ENCODE measurements at regions not wholly inside any gene's neighbourhood (a gene's known extent, or its start where the extent isn't known, plus 50 kb on each side); places are given as distances from the start of the nearest gene placed in this dataset.

DNA sequence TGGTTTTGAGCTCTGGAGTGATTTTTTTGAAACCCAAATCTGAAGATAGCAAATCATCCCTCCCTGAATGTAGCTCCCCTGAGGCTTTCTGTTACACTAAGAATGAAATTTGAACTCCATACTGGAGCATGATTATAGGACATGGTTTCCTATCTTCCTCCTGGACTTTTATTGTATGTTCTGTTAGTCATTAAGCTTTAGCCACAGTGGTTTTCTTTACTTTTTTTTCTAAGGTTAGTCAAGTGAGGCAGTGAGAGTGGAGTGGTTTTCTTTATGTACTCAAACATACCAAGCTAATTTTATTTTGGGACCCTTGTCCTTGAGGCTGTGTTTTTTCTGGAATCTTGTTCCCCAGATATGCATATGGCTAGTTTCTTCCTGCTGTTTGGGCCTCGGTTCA lies 55.2 kb upstream of the FRMD4B start:
- DNase-seq (no peak), ATAC-seq (no peak)
- Histone ChIP-seq H3K27ac (no peak overlapping the region), H3K4me3 (no peak overlapping the region), H3K27me3 (no peaks in the 10 kb centered on the region), H3K4me1 (no peaks in the 10 kb centered on the region), H3K9me3 (no peaks in the 10 kb centered on the region), H3K36me3 (no peaks in the 10 kb centered on the region)
- TF ChIP-seq, protein P1, sequence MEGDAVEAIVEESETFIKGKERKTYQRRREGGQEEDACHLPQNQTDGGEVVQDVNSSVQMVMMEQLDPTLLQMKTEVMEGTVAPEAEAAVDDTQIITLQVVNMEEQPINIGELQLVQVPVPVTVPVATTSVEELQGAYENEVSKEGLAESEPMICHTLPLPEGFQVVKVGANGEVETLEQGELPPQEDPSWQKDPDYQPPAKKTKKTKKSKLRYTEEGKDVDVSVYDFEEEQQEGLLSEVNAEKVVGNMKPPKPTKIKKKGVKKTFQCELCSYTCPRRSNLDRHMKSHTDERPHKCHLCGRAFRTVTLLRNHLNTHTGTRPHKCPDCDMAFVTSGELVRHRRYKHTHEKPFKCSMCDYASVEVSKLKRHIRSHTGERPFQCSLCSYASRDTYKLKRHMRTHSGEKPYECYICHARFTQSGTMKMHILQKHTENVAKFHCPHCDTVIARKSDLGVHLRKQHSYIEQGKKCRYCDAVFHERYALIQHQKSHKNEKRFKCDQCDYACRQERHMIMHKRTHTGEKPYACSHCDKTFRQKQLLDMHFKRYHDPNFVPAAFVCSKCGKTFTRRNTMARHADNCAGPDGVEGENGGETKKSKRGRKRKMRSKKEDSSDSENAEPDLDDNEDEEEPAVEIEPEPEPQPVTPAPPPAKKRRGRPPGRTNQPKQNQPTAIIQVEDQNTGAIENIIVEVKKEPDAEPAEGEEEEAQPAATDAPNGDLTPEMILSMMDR (IDR thresholded peaks at IDR 0.05) = no peak
- intact Hi-C loops (cut with DNase I) = no loop called here

DNA sequence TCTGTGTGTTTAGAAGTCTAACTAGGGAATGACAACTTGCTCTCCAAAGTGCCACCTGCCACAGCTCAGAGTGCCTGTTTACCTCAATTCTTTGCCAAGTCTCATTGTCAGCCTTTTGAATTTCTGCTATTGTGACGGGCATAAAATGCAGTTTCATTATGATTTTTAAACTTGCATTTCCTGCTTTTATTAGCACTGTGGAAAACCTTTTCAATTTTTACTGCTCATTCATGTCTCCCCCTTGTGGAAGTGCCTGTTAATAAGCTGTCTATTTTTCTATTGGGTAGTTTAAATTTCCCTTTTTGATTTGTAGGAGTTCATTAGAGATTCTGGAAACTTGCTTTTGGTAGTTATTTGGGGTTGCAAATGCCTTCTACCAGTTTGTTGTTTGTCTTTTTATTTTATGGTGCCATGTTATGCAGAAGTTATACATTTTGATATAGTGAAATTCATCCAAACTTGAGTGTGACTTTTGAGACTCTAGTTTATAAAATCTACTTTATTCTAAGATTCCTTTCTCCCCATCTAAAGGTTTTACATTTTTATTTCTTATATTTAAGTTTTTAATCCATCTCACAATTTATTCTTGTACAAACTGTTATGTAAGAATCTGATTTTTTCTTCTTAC lies 53.9 kb upstream of the FRMD4B start:
- no peaks in the 10 kb centered on the region for H3K36me3 ChIP-seq
- H3K27ac ChIP-seq = no peak overlapping the region
- DNase-seq = no peak
- intact Hi-C loops (cut with DNase I) = no loop called here
- no peaks in the 10 kb centered on the region for H3K9me3 ChIP-seq
- ATAC-seq = peak; percentile 71
- TF ChIP-seq, protein P1 (IDR thresholded peaks at IDR 0.05) = peak; percentile 70
- H3K4me1 ChIP-seq = no peaks in the 10 kb centered on the region
- H3K4me3 ChIP-seq = peak overlapping the region; percentile 4
- H3K27me3 ChIP-seq = no peaks in the 10 kb centered on the region

DNA sequence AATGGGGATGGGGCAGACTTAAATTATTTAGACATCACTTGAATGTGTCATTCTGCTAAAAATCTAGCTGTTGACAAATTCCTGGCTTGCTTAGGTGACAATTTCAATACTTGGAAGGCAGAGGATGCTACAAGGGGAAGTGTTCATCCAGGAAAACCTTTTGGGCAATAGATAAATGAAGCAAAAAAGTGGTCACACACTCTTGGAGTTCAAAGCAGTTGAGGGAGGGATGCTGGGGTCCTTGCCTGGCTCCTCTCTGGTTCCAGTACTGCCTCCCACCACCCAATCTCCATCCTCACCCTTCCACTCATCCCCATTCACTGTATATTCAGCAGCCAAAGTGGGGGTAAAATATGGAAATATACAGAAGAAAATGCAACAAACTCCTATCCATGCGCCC lies 52.6 kb upstream of the FRMD4B start:
- H3K9me3 ChIP-seq = no peaks in the 10 kb centered on the region
- H3K4me3 ChIP-seq = no peak overlapping the region
- no peaks in the 10 kb centered on the region for H3K36me3 ChIP-seq
- DNase-seq (no peak), ATAC-seq (no peak)
- H3K27ac ChIP-seq = no peak overlapping the region
- H3K27me3 ChIP-seq = no peaks in the 10 kb centered on the region
- peaks cover 2% of the 10 kb centered on the region for H3K4me1 ChIP-seq
- intact Hi-C loops (cut with DNase I) = no loop called here
- TF ChIP-seq, protein P1 (IDR thresholded peaks at IDR 0.05) = no peak

DNA sequence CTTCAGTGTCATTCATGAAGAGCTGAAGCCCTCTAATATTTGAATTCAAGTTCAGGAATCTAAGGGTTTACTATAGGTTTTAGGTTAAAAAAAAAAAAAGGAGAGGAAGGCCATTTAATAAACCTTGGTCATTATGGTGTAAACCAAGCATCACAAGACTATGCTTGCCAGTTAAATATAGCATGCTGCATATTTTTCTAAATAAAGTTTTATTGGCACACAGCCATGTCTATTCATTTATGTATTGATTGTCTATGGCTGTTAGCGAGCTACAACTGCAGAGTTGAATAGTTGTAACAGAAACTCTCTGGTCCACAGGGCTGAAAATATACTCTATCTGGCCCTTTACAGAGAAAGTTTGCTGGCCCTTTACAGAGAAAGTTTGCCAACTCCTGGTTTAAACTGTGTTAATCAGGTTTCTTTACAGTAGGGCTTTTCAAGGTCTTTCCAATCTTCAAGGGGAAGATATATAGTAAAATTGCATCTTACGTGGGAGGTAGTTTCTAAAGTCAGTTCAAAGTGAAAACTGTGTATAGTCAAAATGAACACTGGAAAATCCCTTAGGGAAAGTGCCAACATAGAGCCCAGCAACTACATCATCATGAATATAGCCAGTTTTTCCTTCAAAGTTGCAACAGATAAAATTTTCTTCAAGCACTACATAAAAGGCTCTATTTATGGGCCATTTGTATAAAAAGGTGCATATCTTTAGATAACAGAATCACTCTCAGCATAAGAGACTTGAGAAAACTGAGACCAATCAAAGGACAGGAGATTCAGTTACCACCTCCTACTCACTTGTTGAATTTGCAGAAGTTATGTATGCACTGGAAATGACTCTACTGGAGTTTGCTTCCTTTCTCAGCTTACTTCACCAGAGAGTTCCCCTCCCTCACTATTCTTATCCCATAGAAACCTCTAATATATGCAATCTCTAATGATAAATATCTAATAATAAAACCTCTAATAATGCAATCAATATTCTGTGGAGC lies 49.7 kb upstream of the FRMD4B start:
- no peak overlapping the region for H3K27ac ChIP-seq
- DNase-seq (no peak), ATAC-seq (peak; percentile 52)
- intact Hi-C loops (cut with DNase I) = no loop called here
- peaks cover 4% of the 10 kb centered on the region for H3K4me1 ChIP-seq
- no peaks in the 10 kb centered on the region for H3K9me3 ChIP-seq
- TF ChIP-seq, protein P1 (IDR thresholded peaks at IDR 0.05) = no peak
- H3K36me3 ChIP-seq = no peaks in the 10 kb centered on the region
- H3K4me3 ChIP-seq = no peak overlapping the region
- H3K27me3 ChIP-seq = no peaks in the 10 kb centered on the region

All from upper lobe of right lung (tissue), 1 donor.